Spleen (tissue), 11 donors: ENCODE measurements at regions not wholly inside any gene's neighbourhood (a gene's known extent, or its start where the extent isn't known, plus 50 kb on each side); places are given as distances from the start of the nearest gene placed in this dataset.
"Not testable (repeated sequence)": the region's sequence is repeated elsewhere in the genome, so short reads cannot be mapped to it uniquely, and the experiment has no call there.

Experiments used
- DNase-seq: peaks from one replicate; pipeline ENCODE4 v3.0.0-alpha.2; 2020
- H3K27ac ChIP-seq, 8 donors: fragments of 200-600 bp; sonication (generic) in 7 of 8; 1 replicate in 4 of 8; 2 replicates in 4 of 8; pipeline versions ENCODE4 v1.5.0 to v1.8.0; 2016 to 2021; ENCODE audit warnings: inconsistent platforms in 4 of 8, mild to moderate bottlenecking in 4 of 8, moderate library complexity in 1 of 8
- H3K27me3 ChIP-seq, 7 donors: fragments of 200-600 bp; sonication (generic) in 6 of 7; replicated peaks in 1 of 7; 1 replicate in 4 of 7; 2 replicates in 3 of 7; pipeline versions ENCODE4 v1.5.0 to v1.8.0; 2016 to 2021; ENCODE audit warnings: inconsistent platforms in 3 of 7, mild to moderate bottlenecking in 1 of 7
- H3K36me3 ChIP-seq, 6 donors: fragments of 200-600 bp; sonication (generic) in 5 of 6; 1 replicate in 4 of 6; 2 replicates in 2 of 6; pipeline versions ENCODE4 v1.5.0 to v1.8.0; 2016 to 2021; ENCODE audit warnings: inconsistent platforms in 2 of 6
- H3K4me1 ChIP-seq, 6 donors: fragments of 200-600 bp; sonication (generic) in 5 of 6; 1 replicate in 3 of 6; 2 replicates in 3 of 6; pipeline versions ENCODE4 v1.5.0 to v1.8.0; 2016 to 2021; ENCODE audit warnings: inconsistent platforms in 3 of 6
- H3K4me3 ChIP-seq, 8 donors: fragments of 200-600 bp; sonication (generic) in 7 of 8; 1 replicate in 4 of 8; 2 replicates in 4 of 8; pipeline versions ENCODE4 v1.5.0 to v1.8.0; 2016 to 2021; ENCODE audit warnings: inconsistent platforms in 4 of 8, mild to moderate bottlenecking in 4 of 8, moderate library complexity in 2 of 8
- H3K9me3 ChIP-seq, 8 donors: fragments of 200-600 bp; sonication (generic) in 7 of 8; 1 replicate in 4 of 8; 2 replicates in 4 of 8; pipeline versions ENCODE4 v1.5.0 to v1.8.0; 2016 to 2021; ENCODE audit warnings: inconsistent platforms in 4 of 8
- CTCF ChIP-seq, 11 experiments: fragments of 200-600 bp in 7 of 11; fragments of 450-650 bp in 4 of 11; sonication (generic) in 4 of 11; IDR thresholded peaks in 8 of 11; conservative IDR thresholded peaks in 3 of 11; 1 replicate in 7 of 11; 2 replicates in 4 of 11; pipeline versions ENCODE4 v1.4.0 to v1.8.0; 2016 to 2021; ENCODE audit warnings: antibody characterized with exemption in 11 of 11, inconsistent platforms in 4 of 11, mild to moderate bottlenecking in 1 of 11
- POLR2A ChIP-seq, 3 donors: fragments of 450-650 bp; IDR thresholded peaks; one replicate each; pipeline ENCODE4 v1.5.1; 2017; ENCODE audit warnings: antibody characterized with exemption in 3 of 3, mild to moderate bottlenecking in 1 of 3
- POLR2AphosphoS5 ChIP-seq, 3 donors: sonication (generic); formaldehyde crosslinking; IDR thresholded peaks; one replicate each; pipeline ENCODE4 v1.5.1; 2017; ENCODE audit warnings: antibody characterized with exemption in 3 of 3
- WGBS, 5 donors: extraction: QIAGEN DNeasy Blood & Tissue Kit in 3 of 5; methylation state at CpG; one replicate each; pipeline versions ENCODE4 v1.1.5 to v1.1.7; 2013 to 2018; 5-methylcytosine and 5-hydroxymethylcytosine counted together
- intact Hi-C: fragments of 100-400 bp; cut with DNase I; formaldehyde crosslinking; loops from one replicate; pipeline ENCODE4 v1.15.0; 2023; ENCODE audit warnings: low total_unique reads
- donor health status: healthy with polysubstance abuse.
- donor health status: DM: no; HTN: no; CAD: no; lungs with moderate emphysema.
- donor health status: DM: no; HTN: no; CAD: no.
- donor health status: Bipolar disorder and iron deficiency.
- donor health status: healthy.
- donor health status: DM: no; HTN: no; CAD: no.
- donor health status: DM: yes; HTN: yes; CAD: no.

GRCh38 chr7:39791035-39791434, 159.0 kb upstream of the CDK13 start:
- intact Hi-C loops, H3K27ac ChIP-seq, H3K4me3 ChIP-seq, H3K4me1 ChIP-seq, DNase-seq, H3K9me3 ChIP-seq, H3K27me3 ChIP-seq: not testable (repeated sequence)
- WGBS, 5 donors = 89 to 97% (median 92%) methylated on average over 2 to 4 of the region's 4 CpGs
- peaks cover 0 to 50% (median 18%) of the 10 kb centered on the region in 6 donors for H3K36me3 ChIP-seq

GRCh38 chr7:39791911-39792310, 158.1 kb upstream of the CDK13 start:
- H3K9me3 ChIP-seq, intact Hi-C loops, DNase-seq, H3K4me3 ChIP-seq, H3K27ac ChIP-seq, H3K27me3 ChIP-seq, H3K4me1 ChIP-seq: not testable (repeated sequence)
- 89 to 96% (median 92%) methylated on average over 12 to 16 of the region's 16 CpGs for WGBS, 5 donors
- peaks cover 0 to 50% (median 18%) of the 10 kb centered on the region in 6 donors for H3K36me3 ChIP-seq

- H3K27me3 ChIP-seq, H3K4me1 ChIP-seq, H3K9me3 ChIP-seq, H3K4me3 ChIP-seq, intact Hi-C loops, DNase-seq, H3K27ac ChIP-seq: not testable (repeated sequence)
- WGBS, 5 donors = 96 to 97% (median 97%) methylated on average over 10 to 22 of the region's 22 CpGs
- peaks cover 0 to 50% (median 18%) of the 10 kb centered on the region in 6 donors for H3K36me3 ChIP-seq
These were observed 157.0 kb upstream of the CDK13 start for GRCh38 chr7:39793026-39793425.

- intact Hi-C loops, H3K4me3 ChIP-seq, H3K9me3 ChIP-seq, DNase-seq, H3K27me3 ChIP-seq, H3K27ac ChIP-seq, H3K4me1 ChIP-seq: not testable (repeated sequence)
- H3K36me3 ChIP-seq = peaks cover 0 to 50% (median 18%) of the 10 kb centered on the region in 6 donors
- 95 to 98% (median 97%) methylated on average over 14 to 23 of the region's 23 CpGs for WGBS, 5 donors
These were observed 156.2 kb upstream of the CDK13 start for GRCh38 chr7:39793851-39794250.

- DNase-seq, H3K27ac ChIP-seq, H3K9me3 ChIP-seq, H3K27me3 ChIP-seq, H3K4me1 ChIP-seq, H3K4me3 ChIP-seq, intact Hi-C loops: not testable (repeated sequence)
- peaks cover 0 to 25% (median 15%) of the 10 kb centered on the region in 6 donors for H3K36me3 ChIP-seq
- WGBS, 5 donors = 78 to 98% (median 89%) methylated on average over 3 to 5 of the region's 6 CpGs
These were observed 153.1 kb upstream of the CDK13 start for GRCh38 chr7:39796947-39797346.

GRCh38 chr7:39798077-39798476, 152.0 kb upstream of the CDK13 start:
- H3K4me3 ChIP-seq, H3K27me3 ChIP-seq, H3K9me3 ChIP-seq, DNase-seq, H3K27ac ChIP-seq, intact Hi-C loops, H3K4me1 ChIP-seq: not testable (repeated sequence)
- 84 to 93% (median 89%) methylated on average over 1 to 10 of the region's 10 CpGs for WGBS, 5 donors
- peaks cover 0 to 16% (median 10%) of the 10 kb centered on the region in 6 donors for H3K36me3 ChIP-seq

- TF ChIP-seq CTCF (IDR thresholded peaks at IDR 0.05 in 8 of 11, conservative IDR thresholded peaks at IDR 0.05 in 3 of 11) = no peak
- TF ChIP-seq POLR2AphosphoS5 (IDR thresholded peaks at IDR 0.05) = no peak
- no peak for TF ChIP-seq POLR2A (IDR thresholded peaks at IDR 0.05)
- WGBS, 5 donors = 46 to 78% (median 67%) methylated on average over 10 of the region's 10 CpGs
- no peak for DNase-seq
- Histone ChIP-seq H3K4me1 (no peaks in the 10 kb centered on the region), H3K27ac (no peak overlapping the region), H3K9me3 (no peaks in the 10 kb centered on the region), H3K36me3 (no peaks in the 10 kb centered on the region), H3K27me3 (peaks cover 0 to 4% (median 0%) of the 10 kb centered on the region in 7 donors), H3K4me3 (no peak overlapping the region)
- intact Hi-C loops = no loop called here
These were observed 141.1 kb upstream of the CDK13 start for GRCh38 chr7:39808796-39809481.
